NCI-H345 treated with DMSO at 0.1 percent for 48 hours (cell line): ENCODE measurements at regions not wholly inside any gene's neighbourhood (a gene's known extent, or its start where the extent isn't known, plus 50 kb on each side); places are given as distances from the start of the nearest gene placed in this dataset.

Experiments used
- DNase-seq: peaks from one replicate; lab custom pipeline; 2025; ENCODE audit not compliant: unreplicated experiment; lab: John Stamatoyannopoulos, UW

- DNase-seq: no peak
Measured at GRCh38 chr9:88754452-88754851, 219.5 kb downstream of the NXNL2 start.

GRCh38 chr9:88754886-88755285, 219.9 kb downstream of the NXNL2 start:
- no peak for DNase-seq

DNA sequence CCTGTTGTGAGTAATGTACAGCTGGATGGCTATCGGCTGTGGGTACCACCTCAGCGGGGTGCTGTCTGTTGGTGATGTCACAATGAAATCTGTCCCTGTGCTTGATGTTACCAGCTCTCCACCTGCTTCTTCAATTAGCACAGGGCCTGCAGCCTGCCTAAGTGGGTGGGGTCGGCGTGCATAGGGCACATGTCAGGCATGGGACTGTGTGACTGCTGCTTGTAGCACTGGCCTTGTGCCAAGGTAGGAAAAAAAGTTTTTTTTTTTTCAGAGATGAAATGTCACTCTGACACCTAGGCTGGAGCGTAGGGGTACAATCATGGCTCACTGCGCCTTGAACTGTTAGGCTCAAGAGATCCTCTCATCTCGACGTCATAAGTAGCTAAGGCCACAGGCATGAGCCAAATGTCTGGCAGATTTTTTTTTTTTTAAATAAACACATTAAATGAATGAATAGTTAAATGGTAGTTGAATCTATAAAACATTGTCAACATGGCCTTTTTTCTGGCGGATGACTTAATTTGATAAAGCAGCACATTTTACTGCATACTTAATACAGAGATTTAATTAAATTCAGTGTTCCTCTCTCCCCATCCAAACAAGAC, 222.5 kb downstream of the NXNL2 start:
- DNase-seq: peak; percentile 5

GRCh38 chr9:88759364-88759763, 224.4 kb downstream of the NXNL2 start:
- no peak for DNase-seq

GRCh38 chr9:88766778-88767503, 224.3 kb upstream of the S1PR3 start:
- DNase-seq: no peak

GRCh38 chr9:88767504-88767790, 223.8 kb upstream of the S1PR3 start:
- DNase-seq: no peak

DNA sequence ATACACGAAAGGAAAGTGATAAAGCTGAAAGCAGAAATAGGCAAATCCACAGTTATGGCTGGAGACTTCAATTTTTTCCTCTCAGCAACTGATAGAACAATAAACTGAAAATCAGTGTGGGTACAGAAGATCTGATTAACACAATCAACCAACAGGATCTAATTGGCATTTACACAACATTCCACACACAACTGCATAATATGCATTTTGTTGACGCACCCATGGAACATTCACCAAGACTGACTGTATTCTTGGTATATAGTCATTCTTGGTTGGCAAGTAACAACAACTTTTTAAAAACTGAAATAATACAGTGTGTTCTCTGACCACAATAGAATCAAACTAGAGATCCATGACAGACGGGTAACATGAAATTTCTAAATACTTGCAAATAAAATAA, 218.7 kb upstream of the S1PR3 start:
- no peak for DNase-seq

GRCh38 chr9:88773126-88773525, 218.1 kb upstream of the S1PR3 start:
- DNase-seq: no peak

DNA sequence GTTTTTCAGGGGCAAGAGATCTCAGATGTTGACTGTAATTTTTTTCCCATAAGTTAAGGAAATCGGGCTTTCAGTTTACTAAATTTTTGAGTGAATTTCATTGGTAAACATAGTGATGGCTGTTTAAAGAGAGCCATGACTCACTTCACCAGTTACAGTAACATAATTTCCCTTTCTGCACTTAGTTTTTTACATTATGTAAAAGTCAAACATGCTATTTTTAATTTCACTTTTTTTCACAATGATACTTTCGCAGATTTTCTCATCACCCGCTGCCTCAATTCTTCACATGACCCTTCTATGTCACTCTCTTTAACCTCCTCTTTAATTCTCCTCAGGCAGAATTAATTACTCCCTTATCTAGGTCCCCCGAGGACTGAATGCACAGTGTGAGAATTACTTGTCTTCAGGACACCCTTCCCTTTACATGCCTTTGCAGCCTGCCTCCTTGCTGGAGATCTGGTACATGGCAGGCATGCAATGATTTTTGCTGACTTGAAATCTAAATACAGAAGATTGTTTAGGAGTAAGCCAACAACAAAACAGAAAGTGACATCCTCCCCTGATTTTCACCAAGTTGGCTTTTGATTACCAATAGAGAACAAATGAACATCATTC, 217.5 kb upstream of the S1PR3 start:
- no peak for DNase-seq

GRCh38 chr9:88775037-88775471, 216.2 kb upstream of the S1PR3 start:
- no peak for DNase-seq

- no peak for DNase-seq
Measured at GRCh38 chr9:88775559-88775958, 215.7 kb upstream of the S1PR3 start.

DNA sequence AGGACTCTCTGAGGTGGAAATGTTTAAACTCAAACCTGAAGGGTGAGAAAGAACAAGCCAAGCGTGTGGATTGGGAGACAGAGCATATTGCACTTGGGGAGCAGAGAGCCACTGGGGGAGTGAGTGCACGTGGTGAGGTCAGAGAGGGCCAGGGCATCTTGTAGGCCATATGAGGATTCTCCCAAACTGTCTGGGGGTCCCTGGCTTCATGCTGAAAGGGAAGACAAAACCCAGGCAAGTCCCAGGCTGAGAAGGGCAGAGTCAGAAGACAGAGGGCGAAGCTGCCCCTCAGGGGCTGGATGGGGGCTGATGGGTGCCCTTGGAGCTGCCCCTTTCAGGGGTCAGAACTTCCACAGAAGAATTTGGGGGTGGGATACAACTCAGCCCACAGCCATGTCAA, 215.3 kb upstream of the S1PR3 start:
- no peak for DNase-seq

- no peak for DNase-seq
Measured at GRCh38 chr9:88776717-88777497, 214.4 kb upstream of the S1PR3 start.

DNA sequence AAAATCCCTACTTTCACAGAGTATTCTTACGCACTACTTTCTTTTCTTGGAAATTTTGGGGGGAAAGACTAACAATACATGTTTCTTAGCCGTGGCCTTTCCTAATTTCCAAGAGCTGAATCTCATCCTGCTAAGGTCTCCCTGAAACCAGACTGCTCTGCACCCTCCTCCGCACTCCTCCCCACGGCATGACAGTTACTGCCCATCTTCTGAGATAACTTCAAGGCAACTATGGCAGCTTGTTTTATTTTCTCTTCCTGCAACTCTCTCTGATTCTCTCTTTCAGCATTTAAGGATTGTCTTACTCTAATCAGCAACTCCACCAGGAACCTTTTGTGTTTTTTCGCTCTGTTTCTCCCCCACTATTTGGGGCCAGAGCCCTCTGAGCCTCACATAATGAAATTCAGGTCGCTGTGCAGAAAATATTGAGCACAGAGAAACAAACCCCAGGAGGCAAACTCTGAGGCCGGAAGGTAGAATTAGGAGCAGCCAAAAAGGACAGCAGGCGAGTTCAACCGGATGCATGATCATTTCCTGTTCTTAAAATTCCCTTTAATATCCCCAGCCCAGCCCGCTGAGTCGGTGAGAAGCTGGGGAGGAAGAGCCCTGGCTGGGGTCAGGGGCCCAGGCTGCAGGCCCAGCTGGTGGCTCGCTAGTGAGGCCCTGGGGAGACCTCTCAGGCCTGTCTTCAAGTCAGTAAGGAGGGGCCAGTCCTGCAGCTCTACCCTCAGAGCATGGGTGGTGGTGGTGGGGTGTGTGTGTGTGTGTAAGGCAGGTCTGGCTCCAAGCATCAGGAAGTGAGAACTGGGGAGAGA, 213.6 kb upstream of the S1PR3 start:
- DNase-seq: no peak

DNA sequence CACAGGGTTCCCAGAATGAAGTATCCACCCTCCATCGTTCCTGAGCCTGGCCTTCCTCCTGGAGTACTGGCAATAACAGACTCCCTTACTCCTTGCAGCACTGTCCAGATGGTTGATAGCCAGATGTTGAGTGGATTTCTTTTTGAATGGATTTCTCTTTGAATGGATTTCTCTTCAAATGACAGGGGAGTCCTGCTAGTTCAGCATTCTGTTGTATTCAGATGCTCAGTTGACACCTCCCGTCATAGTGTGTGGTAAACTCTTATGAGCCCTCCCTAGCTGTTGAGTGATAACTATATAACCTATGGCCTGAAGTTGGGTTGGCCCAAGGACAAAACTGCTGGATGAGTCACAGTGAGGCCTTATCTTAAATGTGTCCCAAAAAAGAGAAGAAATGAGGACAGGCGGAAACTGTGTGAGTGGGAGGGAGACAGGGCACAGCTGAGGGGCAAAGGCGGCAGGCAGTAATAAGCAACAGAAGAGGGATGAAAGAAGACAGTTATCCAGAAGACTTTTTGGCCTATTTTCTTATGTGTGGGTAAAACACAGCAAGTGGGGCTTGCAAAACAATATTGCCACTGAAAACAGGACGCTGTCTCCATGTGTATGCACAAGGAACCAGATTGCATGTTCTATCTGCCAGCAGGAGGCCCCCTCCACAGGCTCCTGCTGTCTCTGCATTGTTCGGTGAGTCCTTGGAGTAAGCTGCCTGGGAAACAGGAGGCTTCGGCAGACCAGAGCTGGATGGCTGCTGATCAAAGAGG, 209.5 kb upstream of the S1PR3 start:
- DNase-seq: no peak

DNA sequence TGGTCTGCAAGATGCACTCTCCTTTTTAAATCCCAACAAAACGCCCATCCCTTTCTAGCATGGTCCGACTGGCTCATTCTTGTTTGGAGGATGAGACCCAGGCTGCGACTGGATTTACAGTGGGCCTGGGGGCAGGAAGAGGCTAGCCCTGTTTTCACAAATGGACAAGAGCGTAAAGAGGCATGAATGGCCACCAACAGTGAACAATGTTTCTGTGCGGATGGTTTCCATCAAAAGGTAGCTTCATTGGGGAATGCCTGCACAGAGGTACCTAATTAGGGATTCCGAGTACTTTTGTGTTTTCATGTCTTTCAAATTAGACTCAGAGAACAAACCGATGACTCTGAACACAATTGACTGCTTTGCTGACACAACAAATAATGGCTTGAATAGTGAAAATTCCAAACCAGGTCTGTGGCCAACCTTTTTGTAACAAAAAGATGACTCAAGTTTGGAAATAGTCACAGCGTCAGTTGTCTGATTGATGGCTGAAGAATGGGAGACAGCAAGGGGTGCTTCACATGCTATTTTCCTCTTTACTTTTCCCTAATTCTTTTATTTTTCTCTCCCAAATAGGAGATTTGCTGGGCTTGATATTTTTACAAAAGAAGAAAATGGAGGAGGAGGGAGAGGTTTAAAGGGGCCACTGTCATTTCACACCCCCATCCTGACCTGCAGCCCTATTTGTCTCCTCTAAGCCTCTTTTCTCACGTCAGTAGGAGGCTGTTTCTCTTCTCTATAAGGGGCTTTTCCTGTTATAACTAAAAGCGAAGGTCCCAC, 208.1 kb upstream of the S1PR3 start:
- DNase-seq: no peak

- no peak for DNase-seq
Measured at GRCh38 chr9:88783711-88784083, 207.6 kb upstream of the S1PR3 start.

DNA sequence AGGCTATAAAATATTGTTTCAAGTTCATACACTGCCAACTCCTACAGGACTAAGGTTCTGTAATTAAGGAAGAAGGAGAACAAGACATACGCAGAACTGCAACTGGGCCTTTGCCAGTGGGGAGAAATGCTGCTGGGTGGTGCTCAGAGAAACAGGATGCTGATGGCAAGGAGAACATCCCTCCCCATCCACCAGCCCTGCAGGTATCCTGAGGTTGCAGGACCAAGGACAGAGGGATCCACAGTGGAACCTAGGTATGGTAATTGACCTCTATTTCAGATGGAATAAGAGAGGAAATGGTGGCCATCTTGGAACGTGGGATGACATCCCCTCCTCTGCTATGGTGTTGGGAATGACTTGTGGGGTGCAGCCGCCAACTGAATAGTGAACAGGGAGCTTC, 206.3 kb upstream of the S1PR3 start:
- DNase-seq: no peak

GRCh38 chr9:88786291-88787079, 204.8 kb upstream of the S1PR3 start:
- no peak for DNase-seq
